Myocyte (in vitro differentiated cells): ENCODE measurements at regions not wholly inside any gene's neighbourhood (a gene's known extent, or its start where the extent isn't known, plus 50 kb on each side); places are given as distances from the start of the nearest gene placed in this dataset.

Source experiments
- DNase-seq: peaks from one replicate; pipeline ENCODE4 v3.0.0-alpha.2; 2012; ENCODE audit warnings: low read depth

DNA sequence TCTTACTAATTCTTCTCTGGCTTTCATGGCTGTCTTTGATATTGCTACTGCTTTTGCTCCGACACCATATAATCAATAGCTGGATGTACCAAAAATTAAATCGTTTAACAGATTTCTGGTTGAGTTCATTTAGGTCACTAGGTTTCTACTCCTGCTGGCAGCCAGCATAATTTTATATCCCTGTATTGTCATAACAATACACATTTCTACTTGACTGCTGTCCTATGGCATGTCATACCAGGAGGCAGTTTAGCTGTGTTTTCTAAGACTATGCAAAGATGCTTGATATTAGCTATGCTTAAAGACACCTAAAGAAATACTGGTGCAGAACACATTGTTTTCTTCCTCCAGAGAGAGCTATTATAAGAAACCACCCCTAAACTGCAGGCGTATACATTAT lies 337.2 kb upstream of the CDH6 start:
- DNase-seq: no peak

- DNase-seq: no peak
Observed at GRCh38 chr5:30853158-30853557, 340.3 kb upstream of the CDH6 start.

DNA sequence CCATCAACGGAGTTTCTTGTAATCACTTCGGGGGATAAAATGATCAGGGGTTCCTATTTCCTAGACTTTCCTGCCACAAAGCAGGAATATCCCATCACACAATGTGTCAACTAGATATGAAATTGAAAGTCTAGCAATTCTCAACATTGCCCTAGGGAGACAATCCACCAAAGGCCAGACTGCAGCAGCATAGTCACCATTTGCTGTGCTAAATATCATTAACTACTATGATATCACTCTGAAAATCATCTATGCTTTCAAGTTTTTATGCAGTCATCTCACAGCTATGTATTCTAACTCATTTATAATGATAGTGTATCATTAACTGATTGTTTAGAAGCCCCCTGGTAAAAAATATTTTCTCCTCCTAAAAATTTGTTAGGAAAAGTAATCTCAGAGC lies 342.6 kb upstream of the CDH6 start:
- DNase-seq: no peak

DNA sequence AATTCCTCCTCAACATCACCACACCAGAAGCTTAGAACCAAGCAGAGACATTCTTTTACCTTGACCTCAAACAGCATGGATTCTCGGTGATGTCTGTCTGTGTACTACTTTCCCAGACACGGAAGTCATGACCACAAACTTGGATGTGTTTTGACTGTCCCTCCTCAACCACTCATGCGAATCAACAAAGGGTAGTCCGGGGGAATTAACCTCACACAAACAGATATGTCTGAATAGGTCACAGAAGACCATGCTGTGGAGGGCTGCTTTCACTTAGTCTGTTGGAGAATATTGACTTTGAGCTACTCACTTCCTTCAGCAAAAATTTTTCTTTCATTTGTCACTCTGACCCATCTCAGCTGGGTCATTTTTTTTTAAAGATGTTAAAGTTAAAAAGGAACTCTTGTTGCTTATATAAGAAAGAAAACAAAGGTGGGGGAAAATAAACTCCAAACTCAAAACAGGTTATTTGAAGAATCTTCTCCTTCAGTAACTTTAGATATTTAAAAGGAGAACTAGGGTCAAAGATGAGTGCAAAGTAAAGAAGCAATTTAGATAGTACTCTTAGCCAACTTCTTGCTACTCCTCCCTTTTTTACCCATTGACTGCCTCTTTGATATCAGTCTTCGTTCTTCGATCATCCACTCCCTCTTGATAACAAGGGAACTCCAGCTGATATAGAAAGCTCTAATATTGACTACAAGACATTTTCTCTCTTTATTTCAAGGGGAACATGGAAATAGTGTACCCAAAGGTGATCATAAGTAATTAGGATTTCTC lies 343.4 kb upstream of the CDH6 start:
- DNase-seq: no peak

DNA sequence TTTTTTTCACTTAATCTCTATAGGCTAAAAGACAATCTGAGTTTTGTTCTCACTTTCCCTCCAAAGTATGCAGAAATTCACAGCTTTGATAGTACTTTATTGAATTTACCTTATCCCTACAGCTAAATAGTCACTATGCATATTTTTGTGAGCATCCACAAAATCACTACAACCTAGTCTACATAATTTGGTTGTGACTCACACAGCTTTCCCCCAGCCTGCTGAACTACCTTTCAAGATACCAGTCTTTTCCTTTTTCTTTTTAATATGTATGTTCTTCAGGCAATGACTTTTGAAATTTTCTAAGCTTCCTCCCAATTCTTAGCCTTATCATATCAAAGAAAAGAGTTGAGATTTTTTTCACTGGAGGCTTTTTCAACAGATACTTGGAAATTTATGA lies 347.3 kb upstream of the CDH6 start:
- DNase-seq: no peak

DNA sequence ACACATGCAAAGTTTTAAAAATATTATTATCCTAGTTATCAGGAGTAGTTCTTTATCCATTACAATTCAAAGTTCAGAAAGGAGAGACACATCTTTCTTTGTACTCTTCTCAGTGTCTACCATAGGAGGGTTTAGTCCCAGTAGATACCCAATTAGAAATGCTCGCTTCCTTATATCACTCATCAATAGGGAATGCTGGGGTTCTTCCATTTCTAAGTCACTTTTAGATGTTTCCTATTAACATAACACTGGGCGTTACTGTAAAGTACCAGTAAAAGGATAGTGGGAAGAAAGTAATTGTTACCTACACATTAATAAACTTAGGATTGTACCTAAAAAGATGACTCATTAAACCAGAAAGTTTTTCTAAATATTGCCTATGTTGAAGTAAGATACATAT lies 348.3 kb upstream of the CDH6 start:
- no peak for DNase-seq

DNA sequence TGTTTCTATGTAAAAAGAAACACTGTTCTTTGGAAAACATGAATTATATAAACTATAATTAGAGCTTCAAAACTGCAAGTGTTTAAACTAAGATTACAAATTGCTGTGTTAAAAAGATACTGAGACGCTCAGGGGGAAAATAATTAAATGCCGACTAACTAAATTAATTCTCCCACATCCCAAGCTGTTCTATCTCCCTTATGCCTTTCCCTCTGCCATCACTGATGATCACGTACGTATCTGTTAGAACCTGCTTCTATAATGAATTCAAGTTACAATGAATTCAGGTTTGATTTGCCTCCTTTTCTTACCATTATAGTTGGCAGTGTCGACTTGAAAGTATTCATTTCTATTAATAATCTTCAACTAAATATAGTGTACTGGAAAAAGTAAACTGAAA lies 349.9 kb upstream of the CDH6 start:
- DNase-seq: no peak

DNA sequence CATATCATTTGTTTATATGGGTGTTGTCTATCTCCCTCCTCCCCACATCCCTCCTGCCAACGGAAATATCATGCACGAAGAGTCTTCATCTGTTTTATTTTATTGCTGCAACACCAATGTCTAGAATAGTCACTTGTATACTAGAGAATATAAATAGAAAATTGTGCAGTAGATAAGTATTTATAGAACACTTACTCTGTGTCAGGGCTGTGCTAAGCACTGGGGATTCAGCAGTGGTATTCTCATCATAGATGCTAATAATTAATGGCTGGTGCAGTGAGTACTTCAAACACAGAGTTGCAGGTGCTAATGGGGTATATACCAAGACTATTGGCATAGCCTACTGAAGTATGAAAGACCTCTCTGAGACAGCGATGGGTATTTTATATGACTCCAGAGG lies 353.5 kb upstream of the CDH6 start:
- DNase-seq: no peak

GRCh38 chr5:30838936-30839496 lies 354.5 kb upstream of the CDH6 start:
- DNase-seq: no peak

DNA sequence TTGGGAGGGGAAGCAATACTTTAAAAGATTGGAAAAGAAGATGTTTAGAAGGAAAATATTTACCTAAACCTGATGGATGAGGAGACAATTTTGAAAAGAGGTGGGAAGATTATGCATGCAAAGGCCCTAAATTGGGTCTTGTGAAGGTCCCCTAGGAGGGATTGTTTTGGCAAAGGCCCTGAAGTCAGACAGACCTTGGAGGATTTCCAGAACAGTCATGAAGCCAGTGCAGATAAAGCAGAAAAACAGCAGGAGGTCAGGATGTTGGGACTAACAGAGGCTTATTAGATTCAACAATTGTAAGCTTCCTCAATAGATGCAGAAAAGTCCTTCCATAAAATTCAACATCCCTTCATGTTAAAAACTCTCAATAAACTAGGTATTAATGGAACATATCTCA lies 361.0 kb upstream of the CDH6 start:
- DNase-seq: no peak

DNA sequence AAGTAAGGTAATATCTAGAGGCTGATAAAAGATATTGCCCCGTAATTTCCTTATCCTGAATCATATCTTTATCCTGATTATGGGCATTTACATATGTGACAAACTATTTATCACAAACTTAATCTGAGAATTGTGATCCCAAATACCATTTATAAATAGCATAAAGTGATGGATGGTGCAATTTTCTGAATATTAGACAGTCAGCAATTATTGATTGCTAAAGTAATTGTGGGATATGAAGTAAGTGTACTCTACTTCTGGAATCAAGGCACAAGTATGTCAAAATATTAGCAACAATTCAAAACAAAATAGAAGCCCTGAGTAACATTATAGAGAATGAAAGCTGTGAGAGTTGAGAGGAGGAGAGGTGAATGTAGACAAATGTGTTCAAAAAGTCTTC lies 361.9 kb upstream of the CDH6 start:
- no peak for DNase-seq

DNA sequence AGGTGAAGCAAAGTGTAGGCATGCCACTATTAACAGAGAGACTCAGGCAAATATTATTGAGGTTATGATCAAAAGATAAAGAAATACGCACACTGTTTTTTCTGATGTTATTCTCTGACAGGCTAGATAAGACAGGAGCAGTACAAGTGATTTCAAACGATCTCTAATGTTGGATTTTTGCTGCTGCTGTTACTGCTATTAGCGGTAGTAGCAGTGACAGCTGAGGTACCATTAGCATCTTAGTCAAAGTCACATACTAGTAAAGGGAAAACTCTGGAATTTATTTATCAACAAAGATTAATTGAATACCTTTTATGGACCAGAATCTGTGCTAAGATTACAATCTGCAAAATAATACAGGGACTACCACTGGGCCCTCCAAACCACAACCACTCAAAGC lies 362.4 kb upstream of the CDH6 start:
- DNase-seq: no peak

DNA sequence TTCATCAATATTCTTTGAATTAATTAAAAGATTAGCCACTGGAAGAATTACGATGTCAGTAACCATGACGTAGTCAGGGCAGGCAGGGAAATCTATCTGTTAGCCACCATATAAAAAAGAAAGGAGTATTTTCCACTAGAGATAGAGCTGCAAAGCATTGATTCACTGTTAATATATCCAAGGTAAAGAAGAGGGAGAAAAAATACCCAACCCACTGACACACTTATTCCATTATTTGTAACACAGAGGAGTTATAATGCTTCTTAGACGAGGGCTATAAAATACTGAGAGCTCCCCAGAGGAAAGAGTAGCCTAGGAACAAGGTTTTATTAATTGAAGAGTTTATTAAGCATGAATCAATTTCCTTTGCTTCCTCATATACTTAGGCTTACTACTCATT lies 382.2 kb upstream of the CDH6 start:
- no peak for DNase-seq

- DNase-seq: no peak
Observed at GRCh38 chr5:30809933-30810332, 383.6 kb upstream of the CDH6 start.

DNA sequence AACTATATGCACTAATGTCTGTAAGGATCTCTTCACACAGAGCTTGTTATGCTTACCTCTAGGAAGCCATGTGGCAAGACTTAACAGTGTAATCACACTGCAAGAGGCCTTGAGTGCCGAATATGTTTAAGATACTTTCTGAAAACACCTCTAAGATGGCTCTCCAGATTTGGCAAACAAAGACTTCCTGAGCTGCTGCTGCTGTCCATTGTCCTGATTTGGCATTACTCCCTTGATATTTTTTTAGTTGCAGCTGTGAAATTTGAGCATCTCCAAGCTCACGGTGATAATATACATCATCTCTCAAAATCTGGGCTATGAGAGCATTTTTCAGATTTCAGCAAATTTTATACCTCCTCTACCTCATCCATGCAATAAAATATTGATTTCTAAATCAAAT lies 384.5 kb upstream of the CDH6 start:
- no peak for DNase-seq

DNA sequence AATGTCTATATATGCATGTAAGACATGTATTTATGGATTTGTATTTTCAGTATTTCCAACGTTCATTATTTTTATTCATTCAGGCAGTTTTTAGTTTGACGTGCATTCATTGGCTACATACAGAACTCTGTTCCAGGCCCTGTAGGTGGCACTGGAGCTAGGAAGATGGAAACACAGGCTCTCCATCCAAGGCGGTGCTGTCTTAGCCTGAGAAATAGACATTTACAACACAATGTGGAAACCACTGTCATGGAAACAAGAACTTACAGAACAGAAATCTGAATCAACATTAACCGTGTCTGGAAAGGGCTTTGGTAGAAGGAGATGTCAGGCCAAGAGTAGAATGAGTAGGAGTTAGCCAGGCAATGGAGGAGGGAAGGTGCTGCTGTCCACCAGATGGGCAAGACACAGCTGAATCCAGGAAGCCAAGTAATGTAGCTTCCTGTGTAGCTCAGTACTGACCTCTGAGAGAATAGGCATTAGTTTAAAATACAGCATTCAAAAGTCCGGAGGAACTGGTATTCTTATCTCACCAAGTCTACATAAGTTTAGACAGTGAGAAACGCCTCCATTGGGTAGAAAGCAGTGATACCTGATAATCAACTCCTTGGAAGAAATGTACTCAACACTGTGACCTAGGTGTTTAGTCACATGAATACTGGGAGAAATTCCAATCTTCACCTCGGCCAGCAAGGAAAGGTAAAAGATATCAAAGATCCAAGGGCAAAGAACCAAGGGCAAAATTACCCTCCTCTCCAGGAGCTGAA lies 388.6 kb upstream of the CDH6 start:
- no peak for DNase-seq

- no peak for DNase-seq
Observed at GRCh38 chr5:30802961-30803705, 390.4 kb upstream of the CDH6 start.

DNA sequence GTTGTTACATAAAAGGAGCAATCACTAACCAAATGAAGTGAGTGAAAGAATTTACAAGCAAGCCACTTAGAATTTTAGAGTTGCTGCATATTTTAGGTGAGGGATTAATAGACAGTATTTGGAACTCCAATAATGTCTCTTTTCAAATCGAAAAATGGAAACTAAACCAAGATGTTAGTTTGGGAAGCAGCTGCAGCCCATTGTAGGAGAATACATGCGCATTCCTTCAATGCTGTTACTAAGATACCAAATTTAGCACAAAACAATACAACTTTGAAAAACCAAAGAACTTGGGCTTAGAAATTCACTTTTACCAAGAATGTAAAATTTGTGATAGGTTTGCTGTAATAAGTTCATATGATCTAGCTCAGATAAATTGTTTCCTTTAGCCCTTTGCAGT lies 411.8 kb upstream of the CDH6 start:
- no peak for DNase-seq

GRCh38 chr5:30768056-30768690 lies 425.3 kb upstream of the CDH6 start:
- no peak for DNase-seq

GRCh38 chr5:30765706-30766105 lies 427.8 kb upstream of the CDH6 start:
- no peak for DNase-seq

DNA sequence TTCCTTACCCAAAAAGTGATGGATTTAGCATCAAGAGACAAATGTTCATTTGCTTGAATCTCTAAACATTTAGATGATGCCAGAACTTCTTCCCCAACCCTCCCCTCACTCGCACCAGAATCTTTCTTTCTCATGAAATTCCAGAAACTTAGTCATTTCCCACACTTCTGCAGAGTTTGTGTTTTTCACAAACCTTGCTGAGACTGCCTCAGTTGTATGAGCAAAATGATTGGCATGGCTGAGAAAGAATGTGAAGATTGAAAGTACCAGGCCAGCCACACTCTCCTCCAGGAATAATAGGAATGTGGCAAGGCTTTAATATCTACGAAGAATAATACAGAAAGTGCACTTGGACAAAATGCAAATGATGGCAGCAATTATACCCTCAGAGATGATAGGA lies 428.3 kb upstream of the CDH6 start:
- DNase-seq: no peak

DNA sequence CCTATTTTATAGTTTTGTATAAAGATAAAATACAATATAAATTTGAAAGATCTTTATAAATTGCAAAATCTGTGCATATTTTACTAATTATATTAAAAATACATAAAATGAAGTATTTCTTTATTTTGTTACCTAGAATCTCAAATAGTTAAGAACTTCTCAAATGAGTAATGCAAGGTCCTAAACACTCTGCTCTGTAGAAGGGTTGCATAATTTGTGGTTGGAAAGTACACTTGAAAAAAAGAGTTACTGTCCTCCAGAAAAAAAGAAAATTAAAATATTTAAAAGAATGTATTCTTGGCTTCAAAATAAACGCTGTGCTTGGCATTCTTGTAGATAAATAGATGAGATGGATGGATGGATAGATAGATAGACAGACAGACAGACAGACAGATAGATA lies 428.8 kb upstream of the CDH6 start:
- DNase-seq: no peak
